HG02970 (cell line): ENCODE measurements at regions not wholly inside any gene's neighbourhood (a gene's known extent, or its start where the extent isn't known, plus 50 kb on each side); places are given as distances from the start of the nearest gene placed in this dataset.
A peak's percentile ranks its signal among the peaks of the same experiment; 100 is the strongest.
"Not testable (repeated sequence)": the region's sequence is repeated elsewhere in the genome, so short reads cannot be mapped to it uniquely, and the experiment has no call there.

Source experiments
- ATAC-seq: cut with Tn5 transposase; IDR thresholded peaks from one replicate; pipeline ENCODE4 v1.9.1; 2021; ENCODE audit warnings: mild to moderate bottlenecking, moderate library complexity, moderate number of reproducible peaks; ENCODE audit not compliant: unreplicated experiment, low FRiP score

DNA sequence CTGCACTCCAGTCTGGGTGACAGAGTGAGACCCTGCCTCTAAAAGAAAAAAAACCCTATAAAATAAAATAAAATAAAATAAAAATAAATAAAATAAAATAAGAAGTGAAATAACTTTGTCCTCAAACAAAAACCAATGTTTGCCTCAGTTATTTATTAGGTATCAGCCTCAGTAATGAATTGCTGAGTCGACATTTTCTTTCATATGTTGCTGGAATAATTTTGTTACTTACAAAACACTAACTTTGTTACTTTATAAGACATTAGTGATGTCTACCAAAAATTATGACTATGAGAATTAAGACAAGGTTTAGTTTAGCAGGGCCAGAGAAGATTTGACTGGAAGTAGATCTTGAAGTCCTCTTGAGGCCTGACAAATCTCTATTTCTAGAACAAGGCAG, 2074.5 kb upstream of the PCDH20 start:
- no peak for ATAC-seq

DNA sequence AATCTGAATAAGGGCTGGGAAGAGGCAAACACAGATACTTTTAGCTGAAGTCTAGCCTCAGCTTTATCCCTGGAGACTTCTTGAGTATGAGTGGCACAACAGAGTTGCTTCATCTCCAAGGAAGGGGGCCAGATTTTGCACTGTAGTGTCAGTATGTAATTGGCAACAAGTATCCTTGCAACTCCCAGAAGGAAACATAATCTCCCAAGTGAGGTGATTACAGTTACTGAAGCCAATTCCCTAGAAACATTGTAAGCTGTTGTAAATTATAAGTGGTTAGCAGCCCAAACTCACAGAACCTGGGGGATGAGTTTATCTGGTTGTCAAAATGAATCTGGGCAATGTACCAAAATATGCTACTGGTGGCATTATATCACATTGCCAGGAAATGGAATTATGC, 2065.7 kb upstream of the PCDH20 start:
- no peak for ATAC-seq

DNA sequence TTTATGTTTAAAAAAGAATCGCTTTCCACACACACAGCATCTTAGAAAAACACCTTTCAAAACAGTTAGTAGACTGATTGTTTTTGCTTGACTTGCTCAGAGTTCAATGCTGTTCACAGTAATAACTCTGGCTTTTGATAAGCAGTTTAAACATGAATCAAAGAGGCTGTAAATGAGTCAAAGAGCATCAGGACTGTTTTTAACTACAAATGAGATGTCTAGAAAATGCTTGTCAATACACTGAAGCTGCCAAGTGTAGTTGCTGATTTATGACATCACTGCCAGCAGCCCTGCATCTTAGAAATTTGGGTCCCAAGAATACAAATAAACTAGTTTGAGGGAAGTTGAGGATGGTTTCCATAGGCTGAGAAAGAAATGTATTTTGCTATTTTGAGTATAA, 2057.1 kb upstream of the PCDH20 start:
- no peak for ATAC-seq

DNA sequence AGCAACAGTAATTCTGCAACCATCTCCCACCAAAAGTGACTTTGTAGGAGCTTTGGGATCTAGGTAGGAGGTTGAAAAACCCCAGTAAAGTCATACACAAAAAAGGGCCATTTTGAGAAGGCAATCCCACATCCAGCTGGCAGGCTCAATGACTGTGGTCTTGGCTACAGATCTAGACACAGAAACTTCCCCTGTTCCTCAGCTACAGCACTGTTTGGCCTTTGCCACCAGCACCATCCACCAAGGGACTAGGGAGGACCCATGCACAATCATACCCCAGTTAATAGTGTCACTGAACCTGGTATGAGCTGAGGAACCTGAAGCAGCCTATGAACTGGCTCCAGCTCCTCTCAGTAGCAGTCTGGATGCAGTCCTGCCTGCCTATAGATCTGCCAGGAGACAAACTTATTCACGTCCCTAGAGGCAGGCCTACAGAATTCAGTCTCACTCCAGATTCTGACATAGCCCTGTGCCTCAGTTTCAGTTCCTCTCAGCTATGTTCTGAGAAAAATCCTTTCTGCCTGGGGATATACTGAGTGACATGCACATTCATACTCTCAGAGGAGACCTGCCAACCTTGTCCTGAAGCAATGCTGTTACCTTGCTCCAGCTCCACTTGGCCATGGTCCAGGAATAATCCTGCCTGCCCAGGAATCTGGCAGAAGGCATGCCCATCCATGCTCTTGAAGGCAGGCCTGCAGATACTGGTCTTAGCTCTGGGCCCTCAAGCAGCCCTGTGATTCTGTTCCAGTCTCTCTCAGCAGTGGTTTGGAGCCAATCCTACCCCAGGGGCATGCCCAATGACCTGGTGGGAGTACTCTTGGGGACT, 2048.3 kb upstream of the PCDH20 start:
- peak; percentile 94 for ATAC-seq

DNA sequence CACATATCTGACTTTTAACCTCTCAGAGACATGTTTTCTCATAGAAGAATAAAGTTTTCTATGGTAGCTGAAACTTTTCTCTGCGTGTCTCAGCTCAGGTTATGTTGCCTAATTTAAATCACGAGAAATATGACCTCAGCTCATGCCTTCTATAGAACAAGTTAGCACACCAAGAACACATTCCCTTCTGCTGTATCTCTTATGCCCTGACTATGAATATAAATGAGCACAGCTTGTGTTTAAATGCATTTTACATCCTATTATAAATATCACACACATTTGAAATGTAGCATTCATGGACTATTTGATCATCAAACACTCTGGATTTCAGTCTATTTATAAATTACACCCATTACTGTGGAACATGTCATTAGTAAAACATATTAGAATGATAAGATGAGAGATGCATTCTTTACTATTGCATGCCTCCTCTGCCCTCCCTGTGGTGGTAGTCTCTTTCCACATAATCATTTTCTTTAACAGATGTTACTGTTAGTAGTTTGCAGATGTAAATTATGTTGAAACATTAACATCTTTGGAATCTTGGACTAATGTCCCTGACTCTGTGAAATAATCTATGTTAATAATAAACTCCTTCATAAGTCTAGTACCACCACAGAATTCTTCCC, 2044.9 kb upstream of the PCDH20 start:
- no peak for ATAC-seq

DNA sequence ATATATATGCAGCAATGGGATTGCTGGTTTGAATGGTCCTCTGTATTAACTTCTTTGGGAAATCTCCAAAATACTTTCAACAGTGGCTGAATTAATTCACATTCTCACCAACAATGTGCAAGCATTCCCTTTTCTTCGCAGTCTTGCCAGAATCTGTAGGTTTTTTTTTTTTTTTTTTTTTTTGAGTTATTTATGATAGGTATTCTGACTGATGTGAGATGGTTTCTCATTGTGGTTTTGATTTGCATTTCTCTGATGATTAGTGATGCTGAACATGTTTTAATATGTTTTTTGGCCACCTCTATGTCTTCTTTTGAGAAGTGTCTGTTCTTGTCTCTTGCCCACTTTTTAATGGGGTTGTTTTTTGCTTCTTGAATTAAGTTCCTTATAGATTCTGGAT, 2041.5 kb upstream of the PCDH20 start:
- no peak for ATAC-seq

DNA sequence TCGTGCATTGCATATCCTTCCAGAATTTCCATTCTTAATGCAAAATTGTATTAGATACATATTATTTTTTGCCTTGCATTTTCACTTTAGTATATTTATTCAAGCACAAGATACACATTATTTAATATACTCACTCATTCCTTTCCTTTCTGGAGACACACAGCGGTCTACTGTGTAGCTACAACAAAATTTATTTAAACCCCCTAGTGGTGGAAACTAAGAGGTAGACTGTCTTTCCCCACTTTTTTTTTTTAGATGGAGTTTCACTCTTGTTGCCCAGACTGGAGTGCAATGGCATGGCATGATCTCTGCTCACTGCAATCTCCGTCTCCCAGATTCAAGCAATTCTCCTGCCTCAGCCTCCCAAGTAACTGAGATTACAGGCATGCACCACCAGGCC, 2040.3 kb upstream of the PCDH20 start:
- ATAC-seq, result no peak

DNA sequence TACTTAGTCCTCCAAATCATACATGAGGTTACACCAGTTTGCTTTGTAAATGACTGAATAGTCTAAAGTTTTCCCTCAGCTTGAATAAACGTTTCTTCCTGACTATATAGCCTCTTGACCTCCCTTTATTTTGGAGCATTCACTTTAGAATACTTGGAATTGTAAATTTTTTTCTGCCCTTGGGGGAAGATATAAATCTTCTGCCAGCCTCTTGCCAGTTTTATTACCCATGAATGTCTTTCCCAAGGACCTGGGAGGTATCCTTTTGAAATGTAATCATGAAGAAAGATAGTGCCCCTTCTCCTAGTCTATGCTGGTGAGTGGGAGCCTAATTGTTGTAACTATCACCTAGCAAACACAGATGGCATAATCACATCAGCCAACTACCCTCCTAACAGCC, 2033.9 kb upstream of the PCDH20 start:
- ATAC-seq, result no peak

DNA sequence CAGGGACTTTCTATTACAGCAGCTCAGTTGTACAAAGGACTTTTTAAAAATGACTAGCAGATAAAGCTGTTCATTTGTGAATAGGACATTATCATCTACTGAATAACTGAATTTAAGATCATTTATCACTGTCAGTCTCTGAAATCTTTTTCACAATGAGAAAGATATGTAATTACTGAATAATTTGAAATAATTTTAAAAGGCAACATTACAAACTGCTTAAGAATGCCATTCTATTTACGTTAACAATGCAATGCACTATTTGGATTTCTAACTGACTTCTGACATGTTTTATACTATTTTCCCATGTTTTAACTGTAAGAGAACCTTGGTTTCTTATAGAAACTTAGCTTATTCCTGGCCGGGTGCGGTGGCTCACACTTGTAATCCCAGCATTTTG, 2033.0 kb upstream of the PCDH20 start:
- no peak for ATAC-seq

DNA sequence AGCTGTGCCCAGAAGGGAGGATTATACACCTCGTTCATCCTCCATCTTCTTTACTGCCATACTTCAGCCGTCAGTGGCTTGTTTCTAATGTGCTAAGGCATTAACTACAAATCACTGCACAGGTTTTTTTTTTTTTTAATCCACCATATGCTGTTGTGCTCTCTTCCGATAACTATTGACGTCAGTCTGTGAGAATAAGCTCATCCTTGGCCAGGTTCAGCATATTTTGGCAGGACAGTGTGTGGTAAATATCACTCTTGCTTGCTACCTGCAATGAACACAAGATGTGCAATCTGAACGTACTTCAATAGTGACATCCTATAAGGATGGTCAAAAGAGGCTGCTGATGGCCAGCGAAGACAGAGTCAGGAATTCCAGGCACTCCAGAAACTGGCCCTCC, 2030.7 kb upstream of the PCDH20 start:
- no peak for ATAC-seq

DNA sequence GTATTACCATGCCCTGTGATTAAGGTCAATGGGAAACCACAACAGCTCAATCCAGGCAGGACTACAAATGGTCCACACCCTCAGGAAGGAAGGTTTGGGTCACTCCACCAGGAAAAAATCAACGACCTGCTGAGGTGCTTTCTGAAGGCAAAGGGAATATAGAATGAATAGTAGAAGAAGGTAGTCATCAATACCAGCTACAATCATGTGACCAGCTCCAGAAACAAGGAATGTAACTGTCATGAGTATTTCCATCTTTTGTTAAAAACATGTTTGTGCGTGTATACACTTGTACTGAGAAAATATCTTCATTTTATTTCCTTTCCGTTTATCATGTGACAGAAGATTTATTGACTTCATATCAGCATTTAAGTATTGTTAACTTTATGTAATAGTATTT, 2028.6 kb upstream of the PCDH20 start:
- ATAC-seq, result not testable (repeated sequence)

DNA sequence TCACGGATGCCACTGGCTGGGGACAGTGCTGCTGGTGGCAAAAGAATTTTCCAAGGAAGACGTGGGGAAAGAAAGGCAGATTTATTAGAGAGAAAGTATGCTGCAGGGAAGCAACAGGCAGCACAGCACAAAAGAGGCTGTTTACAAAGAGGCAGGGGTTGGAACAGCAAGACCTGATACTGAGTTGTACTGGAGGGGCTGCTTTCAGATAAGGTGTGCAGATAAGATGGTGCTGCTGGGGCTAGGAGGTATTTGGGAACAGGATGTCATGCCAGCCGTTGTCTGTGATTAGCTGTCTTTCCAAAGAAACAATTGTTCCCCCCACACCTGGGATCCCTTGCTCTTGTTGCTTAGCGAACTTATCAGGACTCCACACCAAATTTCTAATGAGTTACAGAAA, 2023.3 kb upstream of the PCDH20 start:
- no peak for ATAC-seq

DNA sequence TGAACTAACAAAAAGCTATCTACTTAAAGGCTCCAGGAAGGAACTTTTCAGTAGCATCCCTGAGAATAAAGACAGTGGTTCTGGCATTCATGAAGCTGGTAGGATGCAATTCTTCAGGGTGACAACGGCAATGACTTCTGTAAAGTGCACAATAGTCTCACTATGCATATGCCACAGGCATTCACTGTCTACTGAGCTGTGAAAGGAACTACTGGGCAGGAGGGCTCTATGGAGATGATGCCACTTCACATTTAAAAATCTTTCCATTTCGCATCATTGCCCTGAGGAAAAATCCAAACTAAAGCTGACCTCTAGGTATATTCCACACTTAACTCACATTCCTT, 2020.6 kb upstream of the PCDH20 start:
- no peak for ATAC-seq

DNA sequence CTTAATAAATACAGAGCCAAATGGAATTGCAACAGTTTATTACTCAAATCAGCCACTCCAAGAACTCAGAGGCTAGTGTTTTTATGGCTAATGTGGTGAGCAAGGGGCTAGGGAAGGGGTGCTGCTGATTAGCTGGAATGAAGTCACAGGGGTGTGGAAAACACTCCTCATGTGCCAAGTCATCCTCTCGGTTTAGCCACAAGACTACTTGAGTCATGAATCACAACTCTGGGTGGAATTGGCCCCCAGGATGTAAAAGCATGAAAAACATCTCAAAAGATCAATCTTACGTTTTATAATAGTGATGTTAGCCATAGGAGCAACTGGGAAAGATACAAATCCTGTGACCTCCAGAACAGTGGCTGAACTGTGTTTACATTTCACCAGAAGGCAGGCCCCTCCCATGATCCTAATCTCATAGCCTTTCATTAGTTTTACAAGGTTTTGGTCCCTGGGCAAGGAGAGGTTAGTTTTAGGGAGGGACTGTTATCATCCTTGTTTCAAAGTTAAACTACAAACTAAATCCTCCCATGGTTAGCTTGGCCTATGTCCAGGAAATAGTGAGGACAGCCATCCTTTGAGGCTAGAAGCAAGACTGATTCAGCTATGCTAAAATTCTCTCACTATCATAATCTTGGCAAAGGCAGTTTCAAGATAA, 2020.1 kb upstream of the PCDH20 start:
- no peak for ATAC-seq

DNA sequence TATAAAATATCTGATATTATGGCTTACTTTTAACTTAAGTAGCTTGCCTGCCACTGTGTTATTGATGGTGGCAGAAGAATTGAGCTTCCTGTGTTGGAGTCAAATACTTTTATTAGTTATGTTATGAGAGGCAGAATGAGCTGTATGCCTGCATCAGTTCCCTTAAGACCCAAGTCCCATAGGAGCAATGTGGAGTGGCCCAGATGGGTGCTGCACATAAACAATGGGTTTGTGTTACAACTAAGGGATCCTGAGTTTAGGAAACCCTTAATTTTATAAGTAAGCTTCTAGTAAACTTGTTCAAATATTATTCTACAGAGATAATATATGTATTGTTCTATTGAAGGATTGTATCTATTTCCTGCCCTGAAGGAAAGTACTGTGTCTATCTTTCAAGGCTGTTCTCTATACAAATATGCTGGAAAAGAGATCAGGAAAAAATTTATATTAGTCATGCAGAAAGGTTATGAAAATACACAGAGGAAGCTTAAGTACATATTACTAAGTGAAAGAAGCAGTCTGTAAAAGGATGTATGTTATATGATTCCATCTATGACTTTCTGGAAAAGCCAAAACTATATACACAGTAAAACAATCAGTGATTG, 2018.0 kb upstream of the PCDH20 start:
- ATAC-seq, result no peak

DNA sequence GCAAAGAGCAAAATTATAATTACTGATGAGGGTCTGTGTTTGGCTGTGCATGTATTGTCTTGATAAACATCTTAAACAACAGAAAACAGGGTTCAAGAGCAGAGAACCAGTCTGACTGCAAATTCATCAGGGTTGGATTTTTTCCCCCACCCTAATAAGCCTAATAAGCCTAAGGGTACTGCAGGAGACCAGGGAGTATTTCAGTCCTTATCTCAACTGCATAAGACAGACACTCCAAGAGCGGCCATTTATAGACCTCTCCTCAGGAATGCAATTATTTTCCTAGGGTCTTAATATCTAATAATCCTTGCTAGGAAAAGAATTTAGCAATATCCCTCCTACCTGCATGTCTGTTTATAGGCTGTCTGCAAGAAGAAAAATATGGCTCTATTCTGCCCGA, 2011.5 kb upstream of the PCDH20 start:
- no peak for ATAC-seq

DNA sequence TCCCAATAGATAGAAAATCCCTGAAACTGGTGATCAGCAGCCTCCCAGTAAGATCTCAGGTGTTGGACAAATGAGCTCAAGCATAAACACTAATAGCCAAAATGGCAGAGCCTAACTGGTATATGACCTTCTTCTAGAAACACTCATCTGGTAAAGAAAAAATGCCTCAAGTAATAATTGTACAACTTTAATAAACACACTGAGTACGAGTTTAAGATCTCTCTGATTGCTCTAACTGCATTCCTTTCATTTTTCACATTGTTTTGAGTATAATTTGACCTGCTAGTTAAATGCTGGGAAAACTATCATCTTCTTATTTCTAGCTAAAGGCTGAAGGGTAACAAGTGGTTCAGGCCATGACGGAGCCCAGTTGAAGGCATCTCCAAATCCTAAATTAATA, 2009.5 kb upstream of the PCDH20 start:
- no peak for ATAC-seq

DNA sequence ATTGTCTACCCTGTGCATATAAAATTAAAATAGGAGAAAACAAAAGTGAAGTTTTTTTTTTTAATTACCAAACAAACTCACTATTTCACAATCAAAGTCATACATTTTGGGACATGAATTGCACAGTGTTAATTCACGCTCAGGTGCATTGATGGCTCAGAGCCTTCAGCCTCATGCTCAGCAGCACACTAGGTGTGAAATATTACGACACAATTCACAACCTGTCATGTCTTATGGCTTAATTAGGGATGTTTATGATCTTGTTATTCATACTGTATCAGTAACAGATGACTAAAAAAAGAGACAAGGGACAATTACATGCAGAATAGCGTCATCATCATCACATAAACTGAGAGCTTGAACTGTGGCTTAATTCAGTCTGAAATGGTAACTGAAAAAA, 2005.5 kb upstream of the PCDH20 start:
- no peak for ATAC-seq

DNA sequence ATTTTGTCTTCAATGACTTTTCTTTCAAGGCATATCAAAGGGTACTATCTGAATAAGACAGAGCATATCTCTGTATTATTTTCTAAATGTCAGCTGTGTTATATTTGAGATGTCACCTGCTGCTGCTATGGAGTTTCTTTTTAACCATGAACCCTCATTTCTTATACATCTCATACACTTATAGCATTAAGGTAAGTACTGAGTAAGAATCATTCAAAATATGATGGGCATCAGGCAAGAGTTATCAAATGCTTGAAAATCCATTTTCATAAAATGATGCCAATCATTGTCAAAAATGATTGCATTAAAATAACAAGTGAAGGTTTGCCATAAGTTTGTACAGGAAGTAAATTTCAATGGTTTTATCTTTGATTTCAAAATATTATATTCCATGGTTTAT, 2005.0 kb upstream of the PCDH20 start:
- ATAC-seq, result no peak

DNA sequence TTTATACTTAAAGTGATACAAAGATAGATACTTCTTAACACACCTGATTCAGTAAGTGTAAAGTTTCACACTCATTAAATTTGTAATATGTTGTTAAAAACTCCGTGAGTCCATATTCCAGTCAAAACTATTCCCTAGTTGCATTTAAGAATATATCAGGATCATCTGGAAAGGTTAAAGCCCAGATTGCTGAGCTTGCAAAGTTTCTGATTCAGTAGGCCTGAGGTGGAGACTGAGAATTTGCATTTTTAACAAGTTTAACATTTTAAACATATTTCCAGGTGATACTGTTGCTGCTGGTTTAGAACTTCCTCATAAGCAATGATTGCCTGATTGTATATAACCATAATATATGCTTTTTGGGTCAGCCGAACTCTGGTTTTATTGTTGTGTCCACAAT, 1998.6 kb upstream of the PCDH20 start:
- ATAC-seq, result no peak

DNA sequence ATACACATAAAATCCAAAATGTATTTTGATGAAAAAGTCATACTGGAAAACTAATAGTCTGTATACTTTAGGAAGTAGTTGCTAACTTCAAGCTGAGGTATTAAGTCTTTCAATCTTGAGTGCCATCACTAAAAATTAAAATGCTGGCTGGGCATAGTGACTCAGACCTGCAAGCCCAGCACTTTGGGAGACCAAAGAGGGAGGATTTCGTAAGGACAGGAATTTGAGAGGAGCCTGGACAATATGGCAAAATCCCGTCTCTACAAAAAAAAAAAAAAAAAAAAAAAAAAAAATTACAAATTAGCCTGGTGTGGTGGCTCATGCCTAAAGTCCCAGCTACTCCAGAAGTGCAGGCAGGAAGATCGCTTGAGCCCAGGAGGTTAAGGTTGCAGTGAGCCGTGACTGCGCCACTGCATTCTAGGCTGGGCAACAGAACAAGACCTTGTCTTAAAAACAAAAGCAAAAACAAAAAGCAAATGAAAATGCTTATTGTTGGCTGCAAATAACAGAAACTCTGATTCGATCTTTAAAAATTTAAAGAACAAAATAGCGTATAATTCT, 1994.2 kb upstream of the PCDH20 start:
- ATAC-seq, result no peak
